Left ventricle myocardium inferior (tissue), 1 donor: ENCODE measurements at regions not wholly inside any gene's neighbourhood (a gene's known extent, or its start where the extent isn't known, plus 50 kb on each side); places are given as distances from the start of the nearest gene placed in this dataset.
A peak's percentile ranks its signal among the peaks of the same experiment; 100 is the strongest.

ENCODE experiments used
- DNase-seq: peaks from one replicate; pipeline ENCODE4 v3.0.0-alpha.2; 2020
- H3K27ac ChIP-seq: fragments of 200-600 bp; replicated peaks from 2 replicates; pipeline ENCODE4 v1.8.0; 2021
- H3K27me3 ChIP-seq: fragments of 200-600 bp; 2 replicates; pipeline ENCODE4 v1.8.0; 2021; ENCODE audit warnings: low read depth
- H3K36me3 ChIP-seq: fragments of 200-600 bp; 2 replicates; pipeline ENCODE4 v1.8.0; 2021
- H3K4me1 ChIP-seq: fragments of 200-600 bp; 2 replicates; pipeline ENCODE4 v1.8.0; 2021
- H3K4me3 ChIP-seq: fragments of 200-600 bp; 2 replicates; pipeline ENCODE4 v1.8.0; 2021; ENCODE audit warnings: mild to moderate bottlenecking, moderate library complexity
- H3K9me3 ChIP-seq: fragments of 200-600 bp; replicated peaks from 2 replicates; pipeline ENCODE4 v1.8.0; 2021
- intact Hi-C: fragments of 100-400 bp; cut with micrococcal nuclease; formaldehyde crosslinking; loops from one replicate; pipeline ENCODE4 v1.11.0; 2022
- TF ChIP-seq, protein P1 (sequence below): fragments of 200-600 bp; IDR thresholded peaks from 2 replicates; pipeline ENCODE4 v1.8.0; 2021; ENCODE audit warnings: antibody characterized with exemption, mild to moderate bottlenecking, borderline replicate concordance
- donor health status: DM: no; HTN: yes; CAD: no; lungs with severe emphysema.

DNA sequence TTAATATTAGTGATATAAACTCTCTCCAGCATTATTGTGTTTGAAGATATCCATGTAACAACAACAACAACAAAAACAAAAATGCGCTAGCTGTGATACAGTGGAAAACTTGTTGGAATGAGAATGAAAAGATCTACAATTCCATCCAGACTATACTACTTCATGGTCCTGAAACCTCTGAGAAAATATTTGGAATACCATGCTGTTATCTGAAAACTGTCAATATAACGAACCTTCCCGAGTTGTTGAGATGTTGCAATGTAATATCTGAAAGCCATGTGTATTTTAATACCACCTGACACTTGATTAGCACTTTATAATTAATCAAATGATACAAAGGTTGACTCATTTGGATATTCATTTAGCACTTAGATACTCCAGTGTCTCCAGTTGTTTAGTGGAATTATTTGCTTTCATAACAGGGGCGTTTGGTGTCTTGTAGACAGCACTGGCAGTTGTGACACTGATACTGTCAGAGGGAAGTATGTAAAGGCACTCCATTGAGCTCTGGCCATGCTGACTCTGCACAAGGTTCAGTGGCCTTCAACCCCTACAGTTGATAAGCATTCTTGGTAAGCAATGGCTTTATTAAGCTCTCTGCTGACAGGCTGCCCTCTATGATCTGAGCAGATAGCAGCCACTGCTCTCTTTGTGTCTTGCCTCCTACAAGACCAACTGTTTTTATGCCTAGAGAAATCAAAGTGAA lies 447.1 kb upstream of the SEL1L start:
- Histone ChIP-seq H3K27me3 (no peaks in the 10 kb centered on the region), H3K27ac (no peak overlapping the region), H3K4me1 (no peaks in the 10 kb centered on the region), H3K9me3 (no peaks in the 10 kb centered on the region), H3K4me3 (no peak overlapping the region), H3K36me3 (no peaks in the 10 kb centered on the region)
- no peak for DNase-seq
- TF ChIP-seq, protein P1, sequence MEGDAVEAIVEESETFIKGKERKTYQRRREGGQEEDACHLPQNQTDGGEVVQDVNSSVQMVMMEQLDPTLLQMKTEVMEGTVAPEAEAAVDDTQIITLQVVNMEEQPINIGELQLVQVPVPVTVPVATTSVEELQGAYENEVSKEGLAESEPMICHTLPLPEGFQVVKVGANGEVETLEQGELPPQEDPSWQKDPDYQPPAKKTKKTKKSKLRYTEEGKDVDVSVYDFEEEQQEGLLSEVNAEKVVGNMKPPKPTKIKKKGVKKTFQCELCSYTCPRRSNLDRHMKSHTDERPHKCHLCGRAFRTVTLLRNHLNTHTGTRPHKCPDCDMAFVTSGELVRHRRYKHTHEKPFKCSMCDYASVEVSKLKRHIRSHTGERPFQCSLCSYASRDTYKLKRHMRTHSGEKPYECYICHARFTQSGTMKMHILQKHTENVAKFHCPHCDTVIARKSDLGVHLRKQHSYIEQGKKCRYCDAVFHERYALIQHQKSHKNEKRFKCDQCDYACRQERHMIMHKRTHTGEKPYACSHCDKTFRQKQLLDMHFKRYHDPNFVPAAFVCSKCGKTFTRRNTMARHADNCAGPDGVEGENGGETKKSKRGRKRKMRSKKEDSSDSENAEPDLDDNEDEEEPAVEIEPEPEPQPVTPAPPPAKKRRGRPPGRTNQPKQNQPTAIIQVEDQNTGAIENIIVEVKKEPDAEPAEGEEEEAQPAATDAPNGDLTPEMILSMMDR: no peak
- intact Hi-C loops: no loop called here

DNA sequence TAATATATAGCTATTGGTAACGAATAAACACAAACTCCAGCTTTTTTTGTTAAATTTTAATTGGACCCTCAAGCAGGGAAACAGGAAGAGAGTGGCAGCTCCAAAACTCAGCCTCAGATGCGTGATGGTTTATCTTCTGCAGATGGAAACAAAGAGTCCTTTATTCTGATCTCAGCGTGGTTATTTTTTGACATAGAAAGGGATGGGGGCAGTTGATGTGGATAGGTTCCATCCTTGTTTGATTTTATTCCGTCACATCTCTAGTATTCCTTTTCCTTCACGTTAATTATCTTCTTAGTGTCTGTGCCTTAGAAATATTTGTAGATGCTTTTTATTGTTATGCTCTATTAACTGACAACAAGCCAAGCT lies 447.6 kb upstream of the SEL1L start:
- TF ChIP-seq, protein P1: no peak
- Histone ChIP-seq H3K4me1 (no peaks in the 10 kb centered on the region), H3K27ac (no peak overlapping the region), H3K27me3 (no peaks in the 10 kb centered on the region), H3K4me3 (no peak overlapping the region), H3K36me3 (no peaks in the 10 kb centered on the region), H3K9me3 (no peaks in the 10 kb centered on the region)
- intact Hi-C loops: no loop called here
- no peak for DNase-seq

DNA sequence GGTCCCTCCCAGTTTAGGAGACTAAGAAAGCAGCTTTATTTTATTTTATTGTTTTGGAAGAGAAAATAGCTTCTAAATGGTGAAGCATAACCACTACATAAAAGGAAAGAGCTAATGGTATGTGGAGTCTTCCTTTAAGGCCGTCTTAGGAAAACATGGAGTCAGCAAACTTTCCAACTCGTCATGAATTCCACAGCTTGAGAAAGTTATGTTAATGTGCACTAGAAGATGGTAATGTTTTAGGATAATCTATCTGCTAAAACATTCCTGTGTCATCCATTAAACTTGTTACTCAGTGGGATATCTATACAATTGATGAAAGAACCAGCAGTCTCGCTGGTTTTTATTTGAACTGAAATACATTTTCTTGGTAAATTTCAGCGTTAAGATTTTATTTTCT lies 448.4 kb upstream of the SEL1L start:
- Histone ChIP-seq H3K4me1 (no peaks in the 10 kb centered on the region), H3K4me3 (no peak overlapping the region), H3K36me3 (no peaks in the 10 kb centered on the region), H3K9me3 (no peaks in the 10 kb centered on the region), H3K27ac (no peak overlapping the region), H3K27me3 (no peaks in the 10 kb centered on the region)
- no peak for DNase-seq
- TF ChIP-seq, protein P1: no peak
- intact Hi-C loops: no loop called here

DNA sequence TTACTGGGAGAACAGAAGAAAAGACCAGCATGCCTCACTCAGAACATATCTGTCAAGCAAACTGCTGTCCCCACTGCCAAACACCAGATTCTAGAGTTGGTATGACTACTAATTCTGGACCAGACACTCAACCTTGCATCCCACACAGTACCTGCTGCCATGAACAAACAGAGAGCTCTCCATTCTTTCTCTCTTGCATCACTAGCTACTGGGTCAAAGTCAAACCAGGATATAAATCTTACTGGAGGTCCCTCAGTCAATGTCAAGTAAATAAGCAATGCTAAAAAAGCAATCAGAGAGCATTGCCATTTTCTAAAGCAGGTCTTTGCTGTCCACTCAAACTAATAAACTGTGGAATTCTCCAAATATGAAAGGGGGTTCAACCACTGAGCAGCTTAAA lies 452.4 kb upstream of the SEL1L start:
- DNase-seq: no peak
- no peaks in the 10 kb centered on the region for H3K36me3 ChIP-seq
- no peak overlapping the region for H3K27ac ChIP-seq
- peaks cover 17% of the 10 kb centered on the region for H3K27me3 ChIP-seq
- TF ChIP-seq, protein P1: no peak
- H3K4me1 ChIP-seq: no peaks in the 10 kb centered on the region
- H3K9me3 ChIP-seq: no peaks in the 10 kb centered on the region
- intact Hi-C loops: no loop called here
- no peak overlapping the region for H3K4me3 ChIP-seq

DNA sequence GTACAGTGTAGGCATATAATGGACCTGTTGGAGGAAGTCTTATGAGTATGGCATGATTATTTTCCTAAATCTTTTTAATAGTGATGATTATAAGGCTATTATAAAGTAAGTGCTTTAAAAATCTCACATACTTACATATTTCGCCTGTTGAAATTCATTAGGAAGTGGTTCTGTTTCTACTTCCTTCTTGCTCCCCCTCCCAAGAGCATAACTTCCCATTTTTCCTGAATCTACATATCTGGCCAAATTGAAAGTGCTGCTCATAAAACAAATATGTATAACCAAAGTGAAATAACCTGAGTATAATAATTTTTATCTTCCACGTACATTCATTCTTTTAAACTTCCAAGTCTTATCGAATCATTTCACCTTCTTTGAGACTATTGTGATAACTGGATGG lies 455.6 kb upstream of the SEL1L start:
- Histone ChIP-seq H3K36me3 (no peaks in the 10 kb centered on the region), H3K27me3 (peaks cover 17% of the 10 kb centered on the region), H3K4me3 (no peak overlapping the region), H3K9me3 (no peaks in the 10 kb centered on the region), H3K4me1 (no peaks in the 10 kb centered on the region), H3K27ac (no peak overlapping the region)
- DNase-seq: no peak
- intact Hi-C loops: no loop called here
- TF ChIP-seq, protein P1: no peak

DNA sequence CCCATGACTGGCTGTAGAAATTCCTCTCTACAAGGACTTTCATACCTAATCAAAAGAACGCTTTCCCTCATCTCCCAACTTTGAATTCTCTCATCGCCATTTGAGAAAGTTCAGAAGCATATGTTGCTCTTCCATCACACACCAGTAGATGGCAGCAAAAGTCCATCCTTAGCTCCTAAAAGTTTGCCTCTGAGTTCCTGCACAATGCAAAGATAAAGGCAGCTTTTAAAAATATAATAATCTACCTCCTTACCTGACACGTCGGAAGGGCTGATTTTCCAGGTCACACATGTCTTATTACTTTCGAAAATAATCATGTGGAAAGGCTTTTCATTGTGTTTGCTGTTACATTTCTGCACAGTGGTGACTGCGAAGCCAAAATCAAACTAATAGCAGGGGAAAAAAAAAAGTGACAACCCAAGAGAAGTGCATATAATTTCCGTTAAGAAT lies 456.7 kb upstream of the SEL1L start:
- intact Hi-C loops: no loop called here
- Histone ChIP-seq H3K4me1 (no peaks in the 10 kb centered on the region), H3K4me3 (no peak overlapping the region), H3K36me3 (no peaks in the 10 kb centered on the region), H3K9me3 (no peaks in the 10 kb centered on the region), H3K27ac (no peak overlapping the region), H3K27me3 (peaks cover 27% of the 10 kb centered on the region)
- TF ChIP-seq, protein P1: peak; percentile 88
- DNase-seq: no peak
